PC-3 (cell line): ENCODE measurements at regions not wholly inside any gene's neighbourhood (a gene's known extent, or its start where the extent isn't known, plus 50 kb on each side); places are given as distances from the start of the nearest gene placed in this dataset.

Experiments
- EZH2phosphoT487 ChIP-seq: fragments of 300-600 bp; sonication (generic); IDR thresholded peaks from 2 replicates; pipeline ENCODE4 v1.6.1; 2018; ENCODE audit warnings: mild to moderate bottlenecking, antibody characterized with exemption, low read length, borderline replicate concordance
- TF ChIP-seq, protein P1 (sequence below): fragments of 300-600 bp; sonication (generic); conservative IDR thresholded peaks from 2 replicates; pipeline ENCODE4 v1.5.1; 2017; ENCODE audit warnings: antibody characterized with exemption, low read depth, mild to moderate bottlenecking, low read length

GRCh38 chr13:111922086-111922485 lies 144.9 kb upstream of the SOX1 start:
- TF ChIP-seq, protein P1, sequence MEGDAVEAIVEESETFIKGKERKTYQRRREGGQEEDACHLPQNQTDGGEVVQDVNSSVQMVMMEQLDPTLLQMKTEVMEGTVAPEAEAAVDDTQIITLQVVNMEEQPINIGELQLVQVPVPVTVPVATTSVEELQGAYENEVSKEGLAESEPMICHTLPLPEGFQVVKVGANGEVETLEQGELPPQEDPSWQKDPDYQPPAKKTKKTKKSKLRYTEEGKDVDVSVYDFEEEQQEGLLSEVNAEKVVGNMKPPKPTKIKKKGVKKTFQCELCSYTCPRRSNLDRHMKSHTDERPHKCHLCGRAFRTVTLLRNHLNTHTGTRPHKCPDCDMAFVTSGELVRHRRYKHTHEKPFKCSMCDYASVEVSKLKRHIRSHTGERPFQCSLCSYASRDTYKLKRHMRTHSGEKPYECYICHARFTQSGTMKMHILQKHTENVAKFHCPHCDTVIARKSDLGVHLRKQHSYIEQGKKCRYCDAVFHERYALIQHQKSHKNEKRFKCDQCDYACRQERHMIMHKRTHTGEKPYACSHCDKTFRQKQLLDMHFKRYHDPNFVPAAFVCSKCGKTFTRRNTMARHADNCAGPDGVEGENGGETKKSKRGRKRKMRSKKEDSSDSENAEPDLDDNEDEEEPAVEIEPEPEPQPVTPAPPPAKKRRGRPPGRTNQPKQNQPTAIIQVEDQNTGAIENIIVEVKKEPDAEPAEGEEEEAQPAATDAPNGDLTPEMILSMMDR: no peak
- no peak for TF ChIP-seq EZH2phosphoT487
